ENCODE measurements at regions not wholly inside any gene's neighbourhood (a gene's known extent, or its start where the extent isn't known, plus 50 kb on each side); places are given as distances from the start of the nearest gene placed in this dataset.

DNA sequence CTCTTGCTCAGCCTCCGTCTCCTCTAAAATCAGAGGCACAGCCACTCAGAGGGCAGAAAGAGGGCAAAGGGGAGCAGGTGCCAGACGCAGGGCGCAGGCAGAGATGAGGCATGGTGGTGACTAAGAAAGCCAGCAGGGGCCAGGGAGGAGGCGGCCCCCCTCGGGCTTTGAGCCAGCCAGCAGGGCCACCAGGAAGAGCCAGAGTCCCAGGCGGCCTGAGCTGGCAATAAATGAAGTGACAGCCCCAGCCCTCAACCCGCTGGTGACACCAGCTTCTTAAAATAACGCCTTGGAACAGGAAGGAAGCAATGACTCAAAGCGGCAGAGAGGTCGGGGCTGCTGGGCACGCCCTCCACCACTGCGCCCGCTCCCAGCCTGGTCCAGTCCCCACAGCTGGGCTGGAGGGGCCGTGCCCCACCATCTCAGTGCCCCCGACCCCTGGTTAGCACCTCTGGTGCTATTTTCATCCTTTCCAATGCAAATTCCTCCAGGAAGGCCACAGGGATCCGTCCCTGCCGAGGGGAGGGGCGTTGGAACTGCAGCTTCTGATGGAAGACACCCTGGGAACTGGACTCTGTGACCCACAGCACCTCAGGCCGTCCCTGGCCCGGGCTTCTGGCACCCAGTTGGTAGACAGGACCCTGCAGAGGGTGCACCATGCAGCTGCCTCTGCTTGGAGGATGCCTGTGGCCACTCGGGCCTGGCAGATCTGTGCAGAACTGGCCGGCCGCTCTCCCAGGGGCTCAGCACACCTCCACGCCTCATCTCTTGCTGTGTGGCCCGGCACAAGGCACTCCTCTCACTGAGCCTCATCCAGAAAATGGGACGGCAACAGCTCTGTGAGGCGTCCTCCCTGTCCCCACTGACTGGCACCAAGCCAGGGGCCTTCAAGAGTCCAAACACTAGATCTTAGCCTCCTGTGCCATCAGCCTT is 113.7 kb downstream of the NCOR2 start:
- ATAC-seq, result peak; percentile 87
- no peak overlapping the region for H3K27ac Mint-ChIP-seq

DNA sequence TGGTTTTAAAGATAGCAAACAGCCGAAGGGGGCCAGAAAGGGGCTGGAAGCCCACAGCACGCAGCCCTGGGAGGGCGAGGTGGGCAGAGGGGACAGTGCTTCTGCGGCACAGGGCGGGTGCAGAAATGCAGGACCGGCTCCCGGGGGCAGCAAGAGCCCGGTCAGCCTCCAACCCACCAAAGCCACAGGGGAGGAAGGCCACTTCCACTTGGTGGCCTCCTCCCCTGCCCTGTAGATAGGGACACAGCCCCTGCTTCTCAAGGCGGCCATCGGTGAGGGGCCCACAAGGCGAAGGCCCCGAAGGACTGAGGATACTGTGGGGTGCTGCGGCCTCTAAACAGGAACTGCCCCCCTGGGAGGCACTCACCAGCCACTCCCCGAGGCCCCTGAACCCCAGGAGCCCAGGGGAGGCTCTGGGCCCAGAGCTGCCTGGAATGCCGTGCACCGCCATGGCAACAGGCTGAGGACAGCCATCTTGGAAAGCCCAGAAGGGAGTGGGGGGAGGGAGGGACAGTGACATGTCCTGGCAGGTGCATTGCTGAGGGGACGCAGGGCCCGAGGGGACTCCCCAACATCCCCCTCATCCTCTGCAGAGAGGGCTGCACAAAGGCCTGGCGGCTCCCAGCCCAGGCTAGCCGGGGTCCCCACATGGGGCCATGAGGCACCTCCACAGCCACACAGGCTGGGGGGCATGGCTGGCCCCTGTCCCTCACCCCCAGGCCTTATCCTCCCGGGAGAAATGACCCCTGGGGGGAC is 114.7 kb downstream of the NCOR2 start:
- no peak overlapping the region for H3K27ac Mint-ChIP-seq
- TF ChIP-seq, protein P1, sequence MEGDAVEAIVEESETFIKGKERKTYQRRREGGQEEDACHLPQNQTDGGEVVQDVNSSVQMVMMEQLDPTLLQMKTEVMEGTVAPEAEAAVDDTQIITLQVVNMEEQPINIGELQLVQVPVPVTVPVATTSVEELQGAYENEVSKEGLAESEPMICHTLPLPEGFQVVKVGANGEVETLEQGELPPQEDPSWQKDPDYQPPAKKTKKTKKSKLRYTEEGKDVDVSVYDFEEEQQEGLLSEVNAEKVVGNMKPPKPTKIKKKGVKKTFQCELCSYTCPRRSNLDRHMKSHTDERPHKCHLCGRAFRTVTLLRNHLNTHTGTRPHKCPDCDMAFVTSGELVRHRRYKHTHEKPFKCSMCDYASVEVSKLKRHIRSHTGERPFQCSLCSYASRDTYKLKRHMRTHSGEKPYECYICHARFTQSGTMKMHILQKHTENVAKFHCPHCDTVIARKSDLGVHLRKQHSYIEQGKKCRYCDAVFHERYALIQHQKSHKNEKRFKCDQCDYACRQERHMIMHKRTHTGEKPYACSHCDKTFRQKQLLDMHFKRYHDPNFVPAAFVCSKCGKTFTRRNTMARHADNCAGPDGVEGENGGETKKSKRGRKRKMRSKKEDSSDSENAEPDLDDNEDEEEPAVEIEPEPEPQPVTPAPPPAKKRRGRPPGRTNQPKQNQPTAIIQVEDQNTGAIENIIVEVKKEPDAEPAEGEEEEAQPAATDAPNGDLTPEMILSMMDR (IDR thresholded peaks at IDR 0.05), result no peak
- no peaks in the 10 kb centered on the region for H3K27me3 Mint-ChIP-seq
- intact Hi-C loops (cut with micrococcal nuclease), result loop anchor here (10.0 kb wide), 2 partner anchors 92 to 312 kb away; no protein-coding TSS in a partner anchor
- ChIA-PET CTCF (interaction anchor here (1.0 to 3.7 kb wide), 5 partner anchors 12 to 319 kb away, joined by 3 to 11 read pairs (median 5); no protein-coding TSS in a partner anchor), POLR2A (interaction anchor here (1.2 to 1.7 kb wide), 3 partner anchors 9 to 93 kb away, joined by 3 to 8 read pairs (median 6); no protein-coding TSS in a partner anchor)
- H3K36me3 Mint-ChIP-seq (ENCODE audit: low read depth), result peaks cover 18% of the 10 kb centered on the region
- DNase-seq, result no peak
- peaks cover 55% of the 10 kb centered on the region for H3K4me1 Mint-ChIP-seq (ENCODE audit: low read depth)
- ATAC-seq, result no peak
- H3K9me3 Mint-ChIP-seq, result no peaks in the 10 kb centered on the region
- H3K4me3 Mint-ChIP-seq, result no peak overlapping the region

More for the DNA sequence above, 113.7 kb downstream of the NCOR2 start:
- Mint-ChIP-seq H3K4me3 (no peak overlapping the region), H3K4me1 (ENCODE audit: low read depth) (peaks cover 65% of the 10 kb centered on the region), H3K27me3 (no peaks in the 10 kb centered on the region), H3K36me3 (ENCODE audit: low read depth) (peaks cover 17% of the 10 kb centered on the region), H3K9me3 (no peaks in the 10 kb centered on the region)
- ChIA-PET CTCF (interaction anchor here (1.0 to 3.7 kb wide), 6 partner anchors 11 to 318 kb away, joined by 3 to 11 read pairs (median 4); no protein-coding TSS in a partner anchor), POLR2A (interaction anchor here (1.2 to 2.1 kb wide), 5 partner anchors 10 to 92 kb away, joined by 3 to 9 read pairs (median 6); no protein-coding TSS in a partner anchor)
- TF ChIP-seq, protein P1 (IDR thresholded peaks at IDR 0.05), result no peak
- intact Hi-C loops (cut with micrococcal nuclease), result loop anchor here (10.0 kb wide), 2 partner anchors 91 to 311 kb away; no protein-coding TSS in a partner anchor
- peak; percentile 94 for DNase-seq

DNA sequence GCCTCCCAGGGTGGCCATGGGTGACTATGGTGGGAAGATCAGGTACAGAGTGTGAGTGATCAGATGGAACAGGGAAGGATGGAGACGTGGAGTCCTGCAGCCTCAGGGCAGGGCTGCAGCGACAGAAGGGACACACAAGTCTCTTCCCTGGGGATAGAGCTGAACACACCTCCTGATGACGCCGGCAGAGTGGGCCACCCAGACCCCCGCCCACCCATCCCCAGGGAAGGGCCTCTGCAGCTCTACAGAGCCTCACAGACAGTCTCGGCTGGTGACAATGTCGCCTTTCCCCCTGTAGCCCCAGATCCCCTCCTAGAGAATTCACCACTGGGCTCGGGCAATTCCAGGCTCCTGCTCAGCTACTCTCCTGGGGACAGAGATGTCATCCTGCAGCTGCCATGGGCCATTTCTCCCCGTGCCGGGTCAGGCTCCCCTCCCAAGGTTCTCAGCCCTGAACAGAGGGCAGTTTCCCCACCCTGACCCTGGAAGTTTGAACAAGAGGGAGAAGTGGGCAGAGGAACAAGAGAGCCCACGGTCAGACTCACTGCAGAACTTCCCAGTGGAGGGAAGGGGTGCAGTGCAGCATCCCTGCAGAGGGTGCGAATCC is 115.7 kb downstream of the NCOR2 start:
- ATAC-seq (no peak), DNase-seq (no peak)
- intact Hi-C loops (cut with micrococcal nuclease), result loop anchor here (10.0 kb wide), 2 partner anchors 93 to 313 kb away; no protein-coding TSS in a partner anchor
- peaks cover 18% of the 10 kb centered on the region for H3K36me3 Mint-ChIP-seq (ENCODE audit: low read depth)
- TF ChIP-seq, protein P1 (IDR thresholded peaks at IDR 0.05), result no peak
- H3K27me3 Mint-ChIP-seq, result no peaks in the 10 kb centered on the region
- no peaks in the 10 kb centered on the region for H3K9me3 Mint-ChIP-seq
- H3K27ac Mint-ChIP-seq, result no peak overlapping the region
- ChIA-PET CTCF (interaction anchor here (3.7 kb wide), 1 partner anchor 320 kb away, joined by 11 read pairs; no protein-coding TSS in a partner anchor), POLR2A (no interaction called here)
- no peak overlapping the region for H3K4me3 Mint-ChIP-seq
- H3K4me1 Mint-ChIP-seq (ENCODE audit: low read depth), result peaks cover 51% of the 10 kb centered on the region

DNA sequence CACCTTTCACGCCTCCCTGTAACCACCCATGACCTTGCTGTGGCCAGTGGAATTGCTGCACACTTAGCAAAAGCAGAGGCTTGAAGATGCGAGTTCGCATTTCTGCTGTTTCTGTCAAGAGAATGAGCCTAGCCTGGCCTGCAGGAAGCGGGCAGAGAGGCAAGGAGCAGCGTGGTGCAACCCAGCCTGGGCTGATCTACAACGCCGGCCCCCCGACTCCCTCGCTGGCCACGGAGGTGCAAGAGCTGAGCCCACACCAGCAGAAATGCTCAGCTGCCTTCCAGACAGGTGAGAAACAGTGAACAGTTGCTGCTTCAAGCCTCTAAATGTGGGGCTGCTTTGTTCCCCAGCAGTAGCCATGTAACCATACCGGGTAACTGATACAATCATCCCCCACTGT is 116.4 kb downstream of the NCOR2 start:
- TF ChIP-seq, protein P1 (IDR thresholded peaks at IDR 0.05), result no peak
- H3K36me3 Mint-ChIP-seq (ENCODE audit: low read depth), result peaks cover 15% of the 10 kb centered on the region
- ChIA-PET CTCF (interaction anchor here (1.6 kb wide), 1 partner anchor 320 kb away, joined by 4 read pairs; no protein-coding TSS in a partner anchor), POLR2A (no interaction called here)
- no peaks in the 10 kb centered on the region for H3K9me3 Mint-ChIP-seq
- peaks cover 47% of the 10 kb centered on the region for H3K4me1 Mint-ChIP-seq (ENCODE audit: low read depth)
- intact Hi-C loops (cut with micrococcal nuclease), result loop anchor here (10.0 kb wide), 2 partner anchors 94 to 314 kb away; no protein-coding TSS in a partner anchor
- no peaks in the 10 kb centered on the region for H3K27me3 Mint-ChIP-seq
- no peak overlapping the region for H3K27ac Mint-ChIP-seq
- no peak for ATAC-seq
- no peak for DNase-seq
- H3K4me3 Mint-ChIP-seq, result no peak overlapping the region

Measured in activated CD8-positive, alpha-beta T cell treated with anti-CD3 and anti-CD28 coated beads for 36 hours (primary cell).